GM12878 (cell line): ENCODE measurements at regions not wholly inside any gene's neighbourhood (a gene's known extent, or its start where the extent isn't known, plus 50 kb on each side); places are given as distances from the start of the nearest gene placed in this dataset.

Experiments
- CTCF ChIP-seq, 3 experiments: IDR thresholded peaks in 2 of 3; conservative IDR thresholded peaks in 1 of 3; 2 replicates each; pipeline ENCODE4 v1.5.1; 2011; ENCODE audit warnings: low read depth in 3 of 3, low read length in 3 of 3, mild to moderate bottlenecking in 3 of 3, control low read depth in 2 of 3, moderate library complexity in 2 of 3, inconsistent platforms in 1 of 3, mixed read lengths in 1 of 3; ENCODE audit not compliant: control insufficient read depth in 2 of 3, insufficient read depth in 1 of 3; ENCODE audit errors: extremely low read depth in 1 of 3
- FOS ChIP-seq: IDR thresholded peaks from 3 replicates; pipeline ENCODE4 v1.6.1; 2011; ENCODE audit warnings: borderline replicate concordance; ENCODE audit not compliant: insufficient read length; ENCODE audit errors: extremely low read depth
- JUND ChIP-seq: IDR thresholded peaks from 2 replicates; pipeline ENCODE4 v1.6.1; 2012; ENCODE audit warnings: low read depth, mild to moderate bottlenecking, low read length, improper control_type of control experiment, moderate library complexity
- MEF2A ChIP-seq: IDR thresholded peaks from 2 replicates; pipeline ENCODE4 v1.6.1; 2011; ENCODE audit warnings: low read depth, mild to moderate bottlenecking, low read length, moderate library complexity; ENCODE audit not compliant: insufficient read depth
- POLR2A ChIP-seq: IDR thresholded peaks from 2 replicates; pipeline ENCODE4 v1.6.1; 2011; ENCODE audit warnings: low read depth, mild to moderate bottlenecking, low read length
- YY1 ChIP-seq: IDR thresholded peaks from 2 replicates; pipeline ENCODE4 v1.6.1; 2011; ENCODE audit warnings: low read depth, mild to moderate bottlenecking, low read length

GRCh38 chr10:26939290-26939961 lies 78.7 kb upstream of the ABI1 start:
- TF ChIP-seq YY1: no peak
- no peak for TF ChIP-seq CTCF (IDR thresholded peaks at IDR 0.05 in 2 of 3, conservative IDR thresholded peaks at IDR 0.05 in 1 of 3; ENCODE audit: control insufficient read depth in 2 of 3, extremely low read depth in 1 of 3, insufficient read depth in 1 of 3, low read depth in 3 of 3, low read length in 3 of 3)
- TF ChIP-seq JUND: no peak
- no peak for TF ChIP-seq MEF2A
- no peak for TF ChIP-seq FOS
- no peak for TF ChIP-seq POLR2A
